KMS-11 (cell line): ENCODE measurements at regions not wholly inside any gene's neighbourhood (a gene's known extent, or its start where the extent isn't known, plus 50 kb on each side); places are given as distances from the start of the nearest gene placed in this dataset.

Experiments used
- H2AFZ ChIP-seq: fragments of 200-600 bp; sonication (generic); 2 replicates; pipeline ENCODE4 v1.6.1; 2016; ENCODE audit warnings: antibody characterized with exemption, mixed run types, low read depth
- H3K27ac ChIP-seq: fragments of 200-600 bp; sonication (generic); 2 replicates; pipeline ENCODE4 v1.6.1; 2016; ENCODE audit warnings: mild to moderate bottlenecking, mixed run types
- H3K27me3 ChIP-seq: fragments of 200-600 bp; sonication (generic); 2 replicates; pipeline ENCODE4 v1.6.1; 2017; ENCODE audit warnings: mild to moderate bottlenecking, low read depth, mixed run types, moderate library complexity; ENCODE audit not compliant: insufficient read depth
- H3K36me3 ChIP-seq: fragments of 200-600 bp; sonication (generic); 2 replicates; pipeline ENCODE4 v1.6.1; 2017; ENCODE audit warnings: mild to moderate bottlenecking, mixed run types; ENCODE audit not compliant: insufficient read depth
- H3K4me1 ChIP-seq: fragments of 200-600 bp; sonication (generic); 2 replicates; pipeline ENCODE4 v1.6.1; 2016; ENCODE audit warnings: mild to moderate bottlenecking, low read depth, mixed run types; ENCODE audit not compliant: poor library complexity, severe bottlenecking
- H3K4me2 ChIP-seq: fragments of 200-600 bp; sonication (generic); 2 replicates; pipeline ENCODE4 v1.7.0; 2016; ENCODE audit warnings: mild to moderate bottlenecking, mixed run types
- H3K4me3 ChIP-seq: fragments of 200-600 bp; sonication (generic); IDR thresholded peaks from 2 replicates; pipeline ENCODE4 v1.6.1; 2017; ENCODE audit warnings: low read depth, low read length, mixed read lengths; ENCODE audit not compliant: insufficient read depth
- H3K79me2 ChIP-seq: fragments of 200-600 bp; sonication (generic); 2 replicates; pipeline ENCODE4 v1.6.1; 2016; ENCODE audit warnings: low read depth, mixed run types; ENCODE audit not compliant: insufficient read depth
- H3K9ac ChIP-seq: fragments of 200-600 bp; sonication (generic); 2 replicates; pipeline ENCODE4 v1.6.1; 2016; ENCODE audit warnings: mild to moderate bottlenecking, mixed run types
- H4K20me1 ChIP-seq: fragments of 200-600 bp; sonication (generic); 2 replicates; pipeline ENCODE4 v1.6.1; 2016; ENCODE audit warnings: mild to moderate bottlenecking, mixed run types; ENCODE audit not compliant: insufficient read depth
- CTCF ChIP-seq: fragments of 200-600 bp; sonication (generic); conservative IDR thresholded peaks from 2 replicates; pipeline ENCODE4 v1.6.1; 2017; ENCODE audit warnings: low read depth, mild to moderate bottlenecking, antibody characterized with exemption, low read length, moderate library complexity, mixed read lengths

DNA sequence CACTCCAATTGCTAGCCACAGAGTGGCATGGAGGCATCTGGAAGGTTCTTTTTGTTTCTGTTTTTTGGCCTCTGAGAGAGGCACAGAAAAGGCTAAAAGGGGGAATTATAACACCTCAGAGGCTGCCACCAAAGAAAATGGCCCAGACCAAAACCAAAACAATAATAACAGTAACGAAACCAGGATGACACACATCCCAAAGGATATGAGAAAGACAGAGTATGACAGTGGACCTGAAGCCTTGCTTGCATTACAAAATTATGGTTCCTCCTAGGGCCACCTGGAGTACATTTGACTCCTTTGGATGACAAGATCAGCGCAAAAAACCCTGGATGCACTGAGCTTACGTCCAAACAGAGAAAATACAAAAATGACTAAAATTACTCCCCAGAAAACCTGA, 152.7 kb downstream of the AEBP2 start:
- TF ChIP-seq CTCF, result no peak

DNA sequence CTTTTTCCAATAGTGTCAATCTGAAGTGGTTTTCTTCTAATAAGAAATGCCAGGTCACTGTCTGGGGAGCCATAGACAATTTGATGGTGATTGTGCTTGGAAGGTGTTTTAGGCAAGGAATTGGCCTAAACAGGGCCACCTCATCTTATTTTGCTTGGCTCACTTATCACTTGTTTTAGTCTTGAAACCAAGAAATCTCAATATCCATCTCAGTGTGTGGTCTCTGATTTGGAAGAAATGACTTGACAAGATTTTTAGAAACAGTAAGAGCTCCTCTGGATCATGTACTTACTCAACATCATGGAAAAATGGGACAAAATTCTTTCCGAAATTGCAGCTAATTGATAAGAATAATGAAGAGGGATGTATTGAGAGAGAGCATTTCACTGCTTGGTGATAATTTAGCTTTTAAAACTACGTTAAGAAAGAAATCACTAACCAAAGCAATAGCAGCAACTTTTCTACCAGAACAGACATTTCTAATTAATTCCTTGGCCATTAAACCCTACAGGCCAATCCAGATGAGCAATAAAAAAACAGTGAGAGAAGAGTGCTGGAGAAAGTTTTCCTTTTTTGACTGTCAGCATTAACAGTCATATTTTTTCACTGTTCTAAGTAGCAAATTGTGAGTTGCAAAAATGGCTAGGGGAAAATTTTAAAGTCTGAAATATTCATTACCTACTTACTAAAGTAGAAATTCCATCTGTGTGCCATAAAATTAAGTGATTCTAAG, 157.3 kb downstream of the AEBP2 start:
- no peak overlapping the region for H3K4me3 ChIP-seq
- H3K27ac ChIP-seq, result no peak overlapping the region
- H3K4me1 ChIP-seq, result no peaks in the 10 kb centered on the region
- H3K9ac ChIP-seq, result no peak overlapping the region
- H3K36me3 ChIP-seq, result no peaks in the 10 kb centered on the region
- H3K79me2 ChIP-seq, result no peaks in the 10 kb centered on the region
- no peak for TF ChIP-seq CTCF
- H2AFZ ChIP-seq, result no peak overlapping the region
- no peaks in the 10 kb centered on the region for H3K27me3 ChIP-seq
- no peak overlapping the region for H3K4me2 ChIP-seq
- H4K20me1 ChIP-seq, result no peaks in the 10 kb centered on the region

More for the DNA sequence above, 152.7 kb downstream of the AEBP2 start:
- no peak overlapping the region for H2AFZ ChIP-seq
- no peak overlapping the region for H3K9ac ChIP-seq
- H3K4me2 ChIP-seq, result no peak overlapping the region
- H3K36me3 ChIP-seq, result no peaks in the 10 kb centered on the region
- no peak overlapping the region for H3K4me3 ChIP-seq
- no peaks in the 10 kb centered on the region for H3K79me2 ChIP-seq
- no peaks in the 10 kb centered on the region for H3K27me3 ChIP-seq
- H3K4me1 ChIP-seq, result no peaks in the 10 kb centered on the region
- no peaks in the 10 kb centered on the region for H4K20me1 ChIP-seq
- H3K27ac ChIP-seq, result no peak overlapping the region

DNA sequence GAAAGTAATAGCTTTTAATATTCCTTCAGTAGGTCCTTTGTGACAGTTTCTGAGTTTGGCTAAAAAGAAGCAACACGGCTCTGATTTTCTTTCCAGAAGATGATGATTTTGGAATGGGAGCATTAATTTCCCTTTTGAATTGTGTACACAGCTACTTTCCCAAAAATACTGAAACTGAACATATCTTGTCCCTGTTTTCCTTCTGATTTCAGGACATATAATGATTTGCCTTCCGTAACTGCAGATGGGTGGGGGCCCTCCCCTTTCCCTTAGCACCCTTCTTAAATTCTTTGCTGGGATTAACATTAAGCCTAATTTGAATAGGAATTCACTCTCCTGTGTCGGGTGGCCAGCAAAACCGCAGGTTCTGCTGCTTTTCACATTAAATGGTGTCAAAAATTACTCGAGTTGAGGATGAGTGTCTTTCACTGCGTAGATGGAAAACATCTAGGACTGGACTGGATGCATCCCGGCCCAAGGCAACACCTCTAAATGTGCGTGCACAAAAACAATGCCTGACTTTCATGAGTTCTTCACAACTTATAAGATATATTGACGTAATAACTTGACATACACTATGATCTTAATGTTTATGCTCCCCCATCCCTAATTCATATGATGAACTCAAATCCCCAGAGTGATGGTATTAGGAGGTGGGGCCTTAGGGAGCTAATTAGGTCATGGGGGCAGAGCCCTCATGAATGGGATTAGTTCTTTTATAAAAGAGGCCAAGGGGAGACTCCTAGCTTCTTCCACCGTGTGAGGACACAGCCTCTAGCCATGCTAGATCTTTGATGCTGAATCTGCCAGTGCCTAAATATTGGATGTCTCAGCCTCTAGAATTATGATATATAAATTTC, 158.1 kb downstream of the AEBP2 start:
- Histone ChIP-seq H3K9ac (no peak overlapping the region), H3K79me2 (no peaks in the 10 kb centered on the region), H2AFZ (no peak overlapping the region), H3K4me1 (no peaks in the 10 kb centered on the region), H3K27ac (no peak overlapping the region), H3K4me2 (no peak overlapping the region), H3K36me3 (no peaks in the 10 kb centered on the region), H4K20me1 (no peaks in the 10 kb centered on the region), H3K27me3 (no peaks in the 10 kb centered on the region), H3K4me3 (no peak overlapping the region)
- TF ChIP-seq CTCF, result no peak

DNA sequence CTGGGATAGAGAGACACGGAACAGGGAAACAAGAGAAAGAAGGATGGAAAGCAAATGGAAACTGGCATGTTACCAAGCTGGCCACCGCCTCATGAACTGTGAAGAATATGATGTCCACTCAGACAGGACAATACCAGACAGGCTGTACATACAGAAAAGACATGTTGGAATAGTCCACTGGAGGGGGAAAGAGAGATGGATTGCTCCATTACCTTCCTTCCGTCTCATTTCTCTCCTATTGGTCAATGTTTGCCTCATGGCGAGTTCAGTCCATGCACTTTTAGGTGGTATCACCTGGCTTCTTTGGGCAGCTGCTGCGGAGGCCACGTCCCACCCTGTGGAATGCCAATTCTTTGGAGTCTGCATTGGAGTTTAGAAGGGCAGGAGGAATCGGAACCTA, 166.4 kb downstream of the AEBP2 start:
- Histone ChIP-seq H3K36me3 (no peaks in the 10 kb centered on the region), H3K27ac (no peak overlapping the region), H3K4me3 (no peak overlapping the region), H3K4me2 (no peak overlapping the region), H2AFZ (no peak overlapping the region), H3K9ac (no peak overlapping the region), H4K20me1 (no peaks in the 10 kb centered on the region), H3K79me2 (no peaks in the 10 kb centered on the region), H3K27me3 (no peaks in the 10 kb centered on the region), H3K4me1 (no peaks in the 10 kb centered on the region)
- no peak for TF ChIP-seq CTCF
